SK-N-MC (cell line): ENCODE measurements at regions not wholly inside any gene's neighbourhood (a gene's known extent, or its start where the extent isn't known, plus 50 kb on each side); places are given as distances from the start of the nearest gene placed in this dataset.

Experiments
- DNase-seq: peaks from one replicate; pipeline ENCODE4 v3.0.0-alpha.2; 2011; ENCODE audit warnings: low read depth, low spot score
- H3K27ac ChIP-seq: fragments of 200-600 bp; sonication (generic); 2 replicates; pipeline ENCODE4 v1.5.1; 2016; ENCODE audit warnings: mixed run types
- H3K36me3 ChIP-seq: fragments of 200-600 bp; sonication (generic); 2 replicates; pipeline ENCODE4 v1.6.1; 2017; ENCODE audit warnings: antibody characterized with exemption, low read length, mixed read lengths; ENCODE audit not compliant: insufficient read depth
- H3K4me3 ChIP-seq: fragments of 200-600 bp; sonication (generic); 2 replicates; pipeline ENCODE4 v1.5.1; 2016
- H3K9ac ChIP-seq: fragments of 200-600 bp; sonication (generic); 2 replicates; pipeline ENCODE4 v1.8.0; 2017; ENCODE audit warnings: mixed run types, mixed read lengths; ENCODE audit not compliant: insufficient read length
- H3K9me3 ChIP-seq: fragments of 200-600 bp; sonication (generic); 2 replicates; pipeline ENCODE4 v1.6.1; 2017; ENCODE audit warnings: low read depth, mild to moderate bottlenecking, antibody characterized with exemption, low read length, moderate library complexity, mixed read lengths
- EZH2 ChIP-seq: fragments of 200-600 bp; sonication (generic); IDR thresholded peaks from one replicate; pipeline ENCODE4 v1.6.1; 2017; ENCODE audit warnings: antibody characterized with exemption
- FOXP2 ChIP-seq: optimal IDR thresholded peaks from 2 replicates; pipeline ENCODE3; 2011; ENCODE audit warnings: mild to moderate bottlenecking, moderate library complexity; ENCODE audit not compliant: insufficient read depth; ENCODE audit errors: extremely low read length, control extremely low read depth
- POLR2AphosphoS5 ChIP-seq: IDR thresholded peaks from 2 replicates; pipeline ENCODE4 v1.6.1; 2012; ENCODE audit warnings: mild to moderate bottlenecking, low read depth, low read length, borderline replicate concordance

DNA sequence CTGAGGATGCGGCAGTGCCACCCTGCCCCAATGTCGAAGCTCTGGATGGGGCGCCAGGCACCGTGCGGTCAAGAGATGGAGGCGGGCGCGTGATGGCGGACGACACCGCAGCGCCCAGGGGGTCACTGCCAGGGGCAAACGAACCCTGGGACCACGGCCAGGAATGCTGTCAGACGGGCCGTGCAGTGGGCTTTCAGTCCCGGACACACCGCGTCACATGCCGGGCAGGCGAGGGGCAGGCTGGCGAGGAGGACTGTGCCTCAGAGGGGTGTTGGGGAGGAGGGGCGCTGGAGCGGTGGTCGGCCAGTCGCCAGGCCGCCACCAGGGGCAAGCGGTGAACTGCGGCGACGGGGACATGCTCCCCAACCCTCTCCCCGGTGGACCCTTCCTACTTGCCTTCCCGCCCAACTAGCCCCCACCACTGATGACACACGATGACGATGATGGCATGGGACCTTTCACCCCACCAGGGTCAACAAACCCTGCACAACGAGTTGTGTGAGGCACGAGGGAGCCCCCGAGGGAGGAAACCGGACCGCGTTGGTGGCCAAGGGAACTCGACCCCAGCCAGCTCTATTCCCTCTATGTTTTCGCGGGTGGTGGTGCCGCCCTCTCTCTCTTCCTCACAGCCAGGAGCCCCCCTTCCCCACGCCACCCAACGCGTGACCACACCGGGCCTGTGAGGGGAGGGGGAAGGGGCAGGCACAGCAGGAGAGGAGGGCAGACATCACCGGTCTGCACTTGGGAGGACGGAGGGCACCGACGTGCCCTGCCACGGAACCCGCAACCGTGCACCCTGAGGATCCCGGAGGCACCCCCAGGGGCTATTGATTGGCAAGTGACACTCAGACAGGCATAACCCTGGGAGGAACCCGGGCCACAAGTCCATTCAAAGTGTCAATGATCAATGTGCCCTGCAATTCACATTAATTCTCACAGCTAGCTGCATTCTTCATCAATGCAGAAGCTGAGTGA, 1960.9 kb upstream of the DEFB115 start:
- H3K36me3 ChIP-seq, result no peaks in the 10 kb centered on the region
- H3K9ac ChIP-seq, result no peak overlapping the region
- DNase-seq, result no peak
- H3K27ac ChIP-seq, result no peak overlapping the region
- H3K9me3 ChIP-seq, result no peaks in the 10 kb centered on the region
- TF ChIP-seq FOXP2 (no peak), EZH2 (no peak), POLR2AphosphoS5 (no peak)
- H3K4me3 ChIP-seq, result no peak overlapping the region

DNA sequence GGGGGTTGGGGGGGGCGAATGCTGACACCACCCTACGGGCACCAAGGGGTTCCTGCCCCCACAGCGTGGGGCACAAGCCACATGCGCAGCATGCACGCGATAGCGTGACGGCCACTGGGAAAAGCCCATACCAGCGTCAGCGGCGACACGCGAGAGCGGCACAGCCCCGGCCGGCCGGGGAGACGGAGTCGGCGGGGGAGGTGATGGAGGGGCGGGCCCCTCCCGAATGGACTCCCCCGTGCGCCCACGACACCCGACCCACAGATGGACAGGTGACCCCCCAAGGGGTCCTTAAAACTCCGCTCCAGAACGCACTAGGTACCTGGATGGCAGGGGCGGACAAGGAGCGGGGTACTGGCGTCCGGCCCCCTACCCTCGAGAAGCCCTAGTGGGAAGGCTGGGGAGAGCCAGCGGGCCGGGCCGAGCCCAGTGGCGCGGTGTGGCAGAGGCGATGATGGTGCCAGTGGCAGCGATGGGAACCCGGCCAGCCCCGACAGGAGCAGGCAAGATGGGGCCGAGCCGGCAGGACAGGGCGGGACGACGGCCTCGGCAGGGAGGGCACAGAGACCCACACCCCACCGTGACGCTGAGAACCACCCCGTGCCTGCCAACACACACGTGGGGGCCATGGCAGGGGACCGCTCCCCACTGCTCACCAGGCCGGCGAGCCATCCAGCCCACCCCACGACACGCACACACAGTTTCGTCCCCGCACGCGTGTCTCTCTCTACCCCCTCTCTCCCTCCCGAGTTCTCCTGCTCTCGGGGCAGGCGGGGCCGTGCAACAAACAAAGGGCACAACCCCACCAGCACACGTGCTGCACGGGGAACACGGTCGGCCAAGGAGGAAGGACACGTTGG, 1959.8 kb upstream of the DEFB115 start:
- Histone ChIP-seq H3K4me3 (no peak overlapping the region), H3K27ac (no peak overlapping the region), H3K36me3 (no peaks in the 10 kb centered on the region), H3K9me3 (no peaks in the 10 kb centered on the region), H3K9ac (no peak overlapping the region)
- no peak for TF ChIP-seq FOXP2
- TF ChIP-seq EZH2, result no peak
- TF ChIP-seq POLR2AphosphoS5, result no peak
- DNase-seq, result no peak

DNA sequence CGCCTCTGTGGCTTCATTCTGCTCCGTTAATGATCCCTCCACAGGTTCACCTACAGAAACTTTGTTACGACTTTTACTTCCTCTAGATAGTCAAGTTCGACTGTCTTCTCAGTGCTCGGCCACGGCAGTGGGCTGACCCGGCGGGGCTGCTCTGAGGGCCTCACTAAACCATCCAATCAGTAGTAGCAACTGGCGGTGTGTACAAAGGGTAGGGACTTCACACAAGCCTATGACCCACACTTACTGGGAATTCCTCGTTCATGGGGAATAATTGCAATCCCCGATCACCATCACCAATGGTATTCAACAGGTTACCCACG, 1959.2 kb upstream of the DEFB115 start:
- DNase-seq, result no peak
- H3K36me3 ChIP-seq, result no peaks in the 10 kb centered on the region
- no peak overlapping the region for H3K9ac ChIP-seq
- H3K9me3 ChIP-seq, result no peaks in the 10 kb centered on the region
- no peak overlapping the region for H3K4me3 ChIP-seq
- no peak for TF ChIP-seq EZH2
- TF ChIP-seq FOXP2, result no peak
- no peak for TF ChIP-seq POLR2AphosphoS5
- no peak overlapping the region for H3K27ac ChIP-seq

GRCh38 chr20:29298759-29299613, 1958.5 kb upstream of the DEFB115 start:
- H3K4me3 ChIP-seq, result no peak overlapping the region
- DNase-seq, result no peak
- H3K9ac ChIP-seq, result no peak overlapping the region
- TF ChIP-seq POLR2AphosphoS5 (no peak), FOXP2 (no peak), EZH2 (no peak)
- no peaks in the 10 kb centered on the region for H3K36me3 ChIP-seq
- H3K9me3 ChIP-seq, result no peaks in the 10 kb centered on the region
- no peak overlapping the region for H3K27ac ChIP-seq

GRCh38 chr20:29299811-29300578, 1957.5 kb upstream of the DEFB115 start:
- TF ChIP-seq EZH2 (no peak), POLR2AphosphoS5 (no peak), FOXP2 (no peak)
- H3K9me3 ChIP-seq, result no peaks in the 10 kb centered on the region
- H3K27ac ChIP-seq, result no peak overlapping the region
- no peak for DNase-seq
- no peak overlapping the region for H3K4me3 ChIP-seq
- H3K9ac ChIP-seq, result no peak overlapping the region
- no peaks in the 10 kb centered on the region for H3K36me3 ChIP-seq

DNA sequence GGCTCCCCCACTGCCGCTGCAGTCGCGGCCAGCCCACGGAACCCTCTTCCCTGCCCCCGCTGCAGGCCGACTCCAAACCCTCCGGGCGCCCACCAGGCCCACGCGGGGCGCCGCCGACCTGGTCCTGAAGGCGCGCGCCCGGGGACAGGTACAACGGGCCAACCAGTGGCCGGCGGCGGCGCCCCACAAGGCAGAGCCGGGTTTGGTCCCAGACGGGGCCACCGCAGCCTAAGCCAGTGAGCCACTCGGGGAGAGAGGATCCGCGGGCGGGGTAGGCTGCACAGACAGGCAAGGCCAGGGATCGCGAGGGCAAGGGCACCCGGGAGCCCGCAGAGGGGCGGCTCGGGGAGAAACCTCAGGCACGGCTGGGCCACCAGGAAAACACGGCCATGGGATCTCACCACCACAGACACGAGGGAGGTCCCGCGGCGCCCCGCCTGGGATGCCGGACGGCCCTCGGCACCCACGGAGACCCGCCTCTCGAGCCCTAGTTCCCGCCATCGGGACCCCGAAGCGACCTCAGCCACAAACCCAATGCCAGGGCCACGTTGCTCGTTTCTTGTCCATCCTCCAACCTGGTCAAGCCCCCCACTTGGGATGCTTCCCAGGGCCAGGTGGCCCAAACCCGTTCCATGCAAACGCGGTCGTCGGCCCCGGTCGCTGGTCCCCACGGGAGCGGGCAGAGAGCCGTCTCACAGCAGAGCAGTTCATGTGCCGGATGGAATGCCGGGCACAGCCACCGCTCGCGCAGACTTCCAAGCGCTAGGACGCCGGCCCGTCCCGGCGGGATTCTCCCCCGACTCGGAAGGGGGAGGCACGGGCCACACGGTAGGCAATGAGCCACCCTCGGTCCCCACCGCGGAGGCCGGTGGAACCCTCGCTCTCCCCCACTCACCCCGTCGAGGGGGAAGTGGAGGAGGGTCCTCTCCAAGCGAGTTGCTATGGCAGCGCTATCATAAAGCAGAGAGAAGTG, 1956.6 kb upstream of the DEFB115 start:
- DNase-seq, result no peak
- Histone ChIP-seq H3K9ac (no peak overlapping the region), H3K9me3 (no peaks in the 10 kb centered on the region), H3K36me3 (no peaks in the 10 kb centered on the region), H3K27ac (no peak overlapping the region), H3K4me3 (no peak overlapping the region)
- no peak for TF ChIP-seq EZH2
- no peak for TF ChIP-seq POLR2AphosphoS5

- DNase-seq, result no peak
- H3K36me3 ChIP-seq, result no peaks in the 10 kb centered on the region
- no peak overlapping the region for H3K4me3 ChIP-seq
- TF ChIP-seq EZH2 (no peak), POLR2AphosphoS5 (no peak), FOXP2 (no peak)
- H3K27ac ChIP-seq, result no peak overlapping the region
- no peaks in the 10 kb centered on the region for H3K9me3 ChIP-seq
- H3K9ac ChIP-seq, result no peak overlapping the region
These were observed 1955.7 kb upstream of the DEFB115 start for GRCh38 chr20:29301624-29302259.
